ENCODE measurements at regions not wholly inside any gene's neighbourhood (a gene's known extent, or its start where the extent isn't known, plus 50 kb on each side); places are given as distances from the start of the nearest gene placed in this dataset.

DNA sequence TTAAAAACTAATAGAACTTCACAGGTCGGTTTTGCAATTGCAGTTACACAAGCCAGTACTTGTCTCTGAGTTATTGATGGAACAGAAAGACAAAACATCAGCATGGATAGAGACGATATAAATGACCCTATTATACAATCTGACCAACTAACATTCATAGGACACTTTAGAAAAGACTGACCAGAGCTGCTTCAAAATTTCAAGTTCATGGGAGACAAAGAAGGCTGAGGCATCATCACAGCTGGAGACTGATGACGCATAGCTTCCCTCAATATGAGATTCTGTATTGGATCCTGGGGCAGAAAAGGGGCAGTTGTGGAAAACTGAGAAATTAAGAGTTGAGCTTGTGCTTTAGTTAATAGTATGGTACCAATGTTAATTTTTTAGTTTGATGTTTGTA is 174.0 kb downstream of the THBS2 start:
- no peak for DNase-seq

GRCh38 chr6:169078399-169079145 is 175.1 kb downstream of the THBS2 start:
- DNase-seq, result no peak

DNA sequence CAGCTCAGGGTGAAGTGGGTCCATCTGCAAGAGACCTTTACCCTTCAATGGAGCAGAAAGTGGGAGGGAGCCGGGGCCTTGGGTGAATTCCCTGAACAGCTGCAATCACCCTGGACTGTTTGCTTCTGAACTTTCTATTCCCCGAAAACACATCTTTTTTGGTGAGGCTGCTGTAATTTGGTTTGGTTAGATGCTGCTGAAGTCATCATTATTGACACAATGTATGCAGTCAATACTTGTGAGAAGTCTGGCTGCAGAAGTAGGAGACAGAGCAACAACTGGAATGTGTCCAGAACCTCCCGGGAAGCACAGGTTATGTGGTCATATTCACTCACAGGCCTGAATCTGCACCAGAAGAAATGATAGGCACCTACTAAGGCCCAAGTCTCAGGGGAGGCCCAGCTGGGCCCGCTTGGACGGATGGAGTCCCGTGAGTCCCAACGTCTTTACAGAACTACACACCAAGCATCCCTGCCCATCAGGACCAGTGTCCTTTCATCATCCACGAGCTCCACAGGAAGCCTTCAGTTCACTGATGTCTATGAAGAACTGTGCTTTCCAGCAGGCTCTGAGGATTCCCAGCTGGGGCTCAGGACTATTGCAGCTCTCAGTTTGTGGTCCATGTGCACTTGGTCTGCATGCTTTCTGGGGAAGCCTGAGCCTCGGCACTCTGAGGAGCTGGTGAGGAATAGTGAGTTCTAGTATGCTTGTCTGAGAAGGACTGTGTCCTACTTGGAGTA is 177.6 kb downstream of the THBS2 start:
- DNase-seq, result no peak

GRCh38 chr6:169075211-169075914 is 178.3 kb downstream of the THBS2 start:
- no peak for DNase-seq

DNA sequence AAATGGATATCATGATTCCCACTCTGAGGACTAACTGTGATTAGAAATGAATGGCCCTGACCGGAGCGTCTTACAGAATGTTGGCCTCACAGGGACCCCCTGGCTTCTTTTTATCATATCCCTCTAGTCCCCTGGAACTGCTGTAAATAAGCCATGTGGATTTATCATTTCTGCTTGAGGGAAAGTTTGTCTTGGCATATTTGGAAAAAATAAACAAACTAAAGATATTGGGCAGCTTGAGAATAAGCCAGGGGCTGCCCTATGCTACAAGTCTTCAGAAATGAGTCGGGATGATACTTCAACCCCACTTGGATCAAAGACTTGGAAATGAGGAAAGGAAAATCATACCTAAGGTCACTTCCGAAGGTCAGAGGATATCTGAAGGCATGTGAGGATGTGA is 179.1 kb downstream of the THBS2 start:
- DNase-seq, result no peak

DNA sequence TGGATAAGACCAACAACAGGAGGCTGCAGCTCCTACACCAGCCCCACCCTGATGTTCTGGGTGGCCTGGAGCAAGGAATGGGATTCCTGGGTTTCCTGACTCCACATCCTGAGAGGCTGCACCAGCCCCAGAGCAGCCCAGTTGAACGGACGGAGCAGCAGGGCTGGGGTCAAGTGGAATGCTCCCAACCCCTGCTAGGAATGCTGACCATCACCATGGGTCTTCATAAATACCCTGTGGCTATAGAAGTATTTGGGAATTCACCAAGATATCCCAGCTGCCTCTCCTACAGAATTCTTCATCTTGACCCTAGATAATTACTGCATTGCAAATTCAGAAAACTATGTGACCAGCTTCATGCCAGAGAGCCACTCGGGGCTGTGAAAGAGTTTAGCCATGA is 180.3 kb downstream of the THBS2 start:
- no peak for DNase-seq

DNA sequence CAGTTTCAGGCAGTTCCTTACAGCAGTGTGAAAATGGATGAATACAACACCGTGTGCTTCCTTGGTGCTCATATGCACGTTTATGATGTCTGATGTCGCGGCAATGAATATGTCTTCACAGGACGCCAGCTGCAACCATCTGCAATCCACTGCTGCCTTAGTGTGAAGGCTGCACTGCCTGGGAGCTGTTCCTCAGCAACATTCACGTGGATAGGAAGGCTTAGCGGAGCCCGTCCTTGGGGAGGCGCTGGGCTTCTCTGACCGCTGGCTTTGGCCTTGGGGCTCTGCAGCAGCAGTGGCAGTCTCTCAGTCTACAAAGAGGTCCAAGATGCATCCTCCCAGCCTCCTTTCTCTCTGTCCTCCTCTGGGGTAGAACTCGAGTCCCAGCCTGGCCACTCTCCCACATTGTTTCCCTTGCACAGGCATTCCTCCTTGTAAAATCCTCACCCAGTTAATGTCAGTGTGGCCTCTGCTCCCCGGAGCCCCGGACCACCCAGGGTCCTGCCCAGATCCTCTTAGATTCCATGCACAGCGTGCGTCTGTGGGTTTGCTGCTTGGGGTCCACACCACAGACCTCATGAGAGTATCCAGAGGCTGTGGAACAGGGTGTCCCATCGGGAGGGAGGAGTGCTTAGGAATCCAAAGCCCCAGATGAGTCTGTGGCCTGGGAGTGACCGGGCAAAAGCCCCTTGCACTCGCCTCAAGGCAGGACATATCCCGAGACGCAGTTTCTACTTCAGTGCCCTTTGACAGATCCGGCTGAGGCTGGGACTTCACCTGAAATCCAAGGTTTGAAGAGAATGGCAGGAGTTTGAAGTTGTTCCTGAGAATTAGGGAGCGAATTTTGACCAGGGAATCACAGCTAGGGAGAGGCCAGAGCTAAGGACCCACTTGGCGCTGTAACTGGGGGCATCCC is 181.3 kb downstream of the THBS2 start:
- DNase-seq, result no peak

DNA sequence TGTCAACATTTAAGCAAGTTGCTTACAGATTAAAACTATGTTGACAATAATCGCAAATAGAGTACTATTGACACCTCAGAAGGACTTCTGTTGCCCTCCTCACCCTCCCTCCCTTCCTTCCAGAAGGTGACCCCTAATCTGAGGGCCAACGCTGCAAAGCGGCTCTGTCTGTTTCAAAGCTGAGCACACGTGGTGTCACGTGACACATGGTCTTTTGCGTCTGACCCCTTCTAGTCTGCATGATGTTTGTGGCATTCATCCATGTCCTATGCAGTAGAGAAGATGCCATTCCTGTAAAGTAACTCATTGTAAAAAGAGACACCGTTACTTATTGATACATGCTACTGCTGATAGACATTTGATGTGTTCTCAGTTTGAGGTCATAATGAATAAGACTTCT is 182.3 kb downstream of the THBS2 start:
- no peak for DNase-seq

DNA sequence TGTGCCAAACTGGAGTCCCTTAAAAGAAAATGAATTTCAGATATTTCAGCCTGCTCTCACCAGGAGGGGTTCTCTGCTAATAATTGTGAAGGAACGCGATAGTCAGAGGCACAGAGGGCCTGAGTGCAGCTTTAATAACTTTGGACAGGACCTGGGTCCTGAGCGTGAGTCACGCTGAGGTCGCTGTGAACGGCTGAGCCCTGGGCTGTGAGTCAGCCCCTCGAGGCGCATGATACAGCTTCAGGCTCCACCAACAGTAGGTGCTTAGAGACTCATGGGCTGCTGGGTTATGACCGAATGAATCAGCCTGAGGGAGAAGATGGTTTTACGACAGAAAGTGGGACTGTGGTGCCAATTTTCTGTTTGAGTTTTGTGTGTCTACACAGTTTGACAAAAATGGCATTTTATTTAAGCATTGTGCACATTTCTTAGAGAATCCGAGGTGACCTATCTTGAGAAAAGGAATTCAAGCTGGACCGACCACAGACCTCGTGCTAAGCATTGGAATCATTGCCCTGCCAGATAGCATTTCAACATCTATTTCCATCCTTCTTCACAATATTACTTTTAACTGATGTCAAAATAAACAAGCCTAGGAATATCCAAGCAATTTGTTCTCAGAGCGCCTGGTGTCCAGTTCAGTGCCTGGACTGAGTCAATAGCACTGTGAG is 183.0 kb downstream of the THBS2 start:
- DNase-seq, result no peak

DNA sequence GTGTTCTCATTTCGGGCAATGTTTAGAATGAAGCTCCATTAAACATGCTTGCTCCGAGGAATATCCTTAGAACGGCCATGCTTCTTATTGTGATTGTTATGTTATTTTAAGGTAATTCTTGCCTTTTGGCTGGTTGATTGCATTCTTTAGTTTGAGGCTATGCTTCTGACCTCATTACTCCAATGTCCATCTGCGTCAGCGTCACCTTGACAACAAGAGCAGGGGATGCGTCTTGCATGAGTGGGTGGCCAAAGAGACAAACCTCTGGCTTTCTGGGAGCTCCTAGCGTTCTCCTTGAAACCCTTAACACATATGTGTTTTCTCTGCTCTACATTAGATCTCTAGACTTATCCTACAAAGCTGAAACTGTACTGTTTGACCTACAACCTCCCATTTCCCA is 184.3 kb downstream of the THBS2 start:
- no peak for DNase-seq

- no peak for DNase-seq
Measured at GRCh38 chr6:169064194-169064593, 189.5 kb downstream of the THBS2 start.

DNA sequence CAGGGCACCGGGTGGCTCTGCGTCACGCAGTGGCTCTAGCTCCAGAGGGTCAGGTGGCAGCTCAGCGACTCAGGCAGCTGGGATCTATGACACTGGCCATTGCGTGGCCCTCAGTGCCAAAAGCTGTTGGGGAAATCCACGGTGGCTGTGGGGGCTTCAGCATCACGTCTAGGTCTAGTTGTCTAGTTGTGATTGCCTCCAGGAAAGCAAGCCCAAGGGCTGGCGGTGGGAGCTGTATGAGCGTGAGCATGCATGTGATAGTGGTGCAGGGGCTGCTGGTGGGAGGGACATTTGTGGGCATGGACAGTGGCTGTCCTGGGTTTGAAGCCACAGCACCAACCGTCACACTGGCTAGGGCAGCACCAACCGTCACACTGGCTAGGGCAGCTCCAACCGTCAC is 191.4 kb downstream of the THBS2 start:
- DNase-seq, result no peak

DNA sequence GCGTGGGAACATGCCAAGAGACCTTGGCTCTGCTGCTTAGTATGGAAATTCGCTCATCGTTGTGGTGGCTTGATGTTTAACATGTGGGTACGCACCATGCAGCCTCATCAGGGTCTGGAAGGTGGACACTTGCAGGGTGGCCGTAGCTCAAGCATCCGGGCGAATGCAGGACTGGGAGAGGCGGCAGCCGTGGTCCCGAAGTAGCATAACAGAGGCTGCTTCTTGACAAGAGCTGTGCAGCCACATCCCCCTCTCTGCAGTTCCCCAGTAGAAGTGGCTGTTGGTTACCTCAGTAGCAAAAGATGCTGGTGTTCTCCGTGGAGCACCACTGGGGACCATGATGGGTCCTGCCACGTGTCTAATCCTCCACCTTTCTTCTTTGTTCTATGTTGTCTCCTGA is 195.0 kb downstream of the THBS2 start:
- DNase-seq, result no peak

GRCh38 chr6:169052462-169052861 is 201.2 kb downstream of the THBS2 start:
- DNase-seq, result no peak

DNA sequence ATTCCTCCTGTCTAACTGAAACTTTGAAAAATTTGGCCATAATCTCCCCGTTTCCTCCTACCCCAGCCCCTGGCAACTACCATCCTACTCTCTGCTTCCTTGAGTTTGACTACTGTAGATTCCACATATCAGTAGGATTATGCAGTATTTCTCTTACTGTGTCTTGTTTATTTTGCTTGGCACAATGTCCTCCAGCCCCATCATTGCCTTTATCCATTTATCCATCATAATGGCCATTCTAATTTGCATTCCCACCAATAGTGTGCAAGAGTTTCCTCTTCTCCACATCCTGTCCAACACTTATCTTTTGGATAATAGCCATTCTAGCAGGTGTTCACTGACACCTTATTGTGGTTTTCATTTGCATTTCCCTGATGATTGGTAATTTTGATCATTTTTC is 202.3 kb downstream of the THBS2 start:
- no peak for DNase-seq

- DNase-seq, result no peak
Measured at GRCh38 chr6:169048865-169049205, 204.8 kb downstream of the THBS2 start.

DNA sequence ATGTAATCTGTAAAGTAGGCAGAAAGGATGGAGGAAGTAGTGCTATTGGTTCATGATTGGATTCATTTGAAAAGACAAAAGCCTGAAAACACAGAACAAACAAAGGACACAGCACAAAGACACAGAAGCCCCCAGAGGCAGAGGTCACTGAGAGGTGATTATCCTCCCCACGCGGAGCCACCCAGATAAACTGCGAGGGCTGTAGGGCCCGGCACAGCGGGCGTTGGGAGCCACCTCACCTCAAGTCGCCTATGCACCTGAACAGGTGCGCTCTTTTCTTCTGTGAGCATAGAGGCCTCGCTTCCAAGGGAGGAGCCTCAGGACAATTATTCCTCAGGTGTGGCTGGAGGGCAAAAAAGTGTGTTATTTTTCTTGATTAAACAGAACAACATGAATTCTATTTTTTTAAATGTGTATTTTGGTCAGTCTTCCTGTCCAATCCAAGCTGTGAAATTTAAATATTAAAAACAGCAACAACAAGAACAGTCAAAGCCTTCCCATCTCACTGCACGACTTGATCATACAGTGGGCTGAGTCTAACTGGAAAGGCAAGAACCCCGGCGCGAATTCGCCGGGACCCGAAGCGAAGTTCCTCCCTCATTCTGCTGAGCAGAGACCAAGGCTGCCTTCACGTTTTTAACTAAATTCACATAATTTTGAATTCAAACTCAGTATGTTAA is 205.3 kb downstream of the THBS2 start:
- DNase-seq, result no peak

- DNase-seq, result no peak
Measured at GRCh38 chr6:169047345-169047744, 206.3 kb downstream of the THBS2 start.

GRCh38 chr6:169046483-169047192 is 207.0 kb downstream of the THBS2 start:
- DNase-seq, result no peak

- no peak for DNase-seq
Measured at GRCh38 chr6:169046021-169046420, 207.6 kb downstream of the THBS2 start.

DNA sequence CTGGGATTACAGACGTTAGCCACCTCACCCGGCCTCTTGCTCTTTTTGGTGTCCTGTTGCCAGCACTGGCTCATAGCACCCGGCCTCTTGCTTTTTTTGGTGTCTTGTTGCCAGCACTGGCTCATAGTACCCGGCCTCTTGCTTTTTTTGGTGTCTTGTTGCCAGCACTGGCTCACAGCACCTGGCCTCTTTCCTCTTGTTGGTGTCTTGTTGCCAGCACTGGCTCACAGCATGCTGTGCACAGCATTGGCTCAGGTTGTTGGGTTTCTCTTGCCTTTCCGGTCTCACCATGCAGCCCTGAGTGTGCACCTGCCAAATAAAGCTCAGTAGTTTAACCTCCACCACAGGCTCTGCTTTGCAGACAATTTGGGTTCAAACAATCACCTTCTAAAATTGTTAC is 208.2 kb downstream of the THBS2 start:
- no peak for DNase-seq

Data from activated naive CD4-positive, alpha-beta T cell treated with anti-CD3 and anti-CD28 coated beads, Interleukin-2, amount 50 U/mL, for 16 hours (primary cell).